CD14-positive monocyte (primary cell): ENCODE measurements at regions not wholly inside any gene's neighbourhood (a gene's known extent, or its start where the extent isn't known, plus 50 kb on each side); places are given as distances from the start of the nearest gene placed in this dataset.

ENCODE experiments used
- DNase-seq, 3 donors: peaks; one replicate each; pipeline ENCODE4 v3.0.0-alpha.2; 2011 to 2022
- H2AFZ ChIP-seq: 2 replicates; pipeline ENCODE4 v1.6.0; 2012; ENCODE audit warnings: mild to moderate bottlenecking, low read depth, low read length, inconsistent platforms; ENCODE audit not compliant: insufficient read depth, poor library complexity, severe bottlenecking
- H3K27ac ChIP-seq, 2 donors: 1 replicate in 1 of 2; 2 replicates in 1 of 2; pipeline ENCODE4 v1.5.1; 2012 to 2013; ENCODE audit warnings: low read length in 2 of 2, control low read depth in 1 of 2, inconsistent platforms in 1 of 2, low read depth in 1 of 2, mild to moderate bottlenecking in 1 of 2
- H3K27me3 ChIP-seq, 2 donors: one replicate each; pipeline versions ENCODE4 v1.6.0 to v1.6.1; 2011 to 2013; ENCODE audit warnings: low read length in 2 of 2; ENCODE audit not compliant: control insufficient read depth in 2 of 2, insufficient read depth in 2 of 2
- H3K36me3 ChIP-seq, 2 donors: replicated peaks in 1 of 2; 1 replicate in 1 of 2; 2 replicates in 1 of 2; pipeline versions ENCODE4 v1.5.1 to v1.6.1; 2012 to 2013; ENCODE audit warnings: low read length in 2 of 2, control low read depth in 1 of 2, inconsistent platforms in 1 of 2, mild to moderate bottlenecking in 1 of 2; ENCODE audit not compliant: insufficient read depth in 2 of 2, control insufficient read depth in 1 of 2
- H3K4me1 ChIP-seq, 2 donors: 1 replicate in 1 of 2; 2 replicates in 1 of 2; pipeline versions ENCODE4 v1.5.1 to v1.6.1; 2012 to 2013; ENCODE audit warnings: low read length in 2 of 2, control low read depth in 1 of 2, inconsistent platforms in 1 of 2, mild to moderate bottlenecking in 1 of 2, moderate library complexity in 1 of 2; ENCODE audit not compliant: insufficient read depth in 2 of 2, control insufficient read depth in 1 of 2
- H3K4me2 ChIP-seq: replicated peaks from 2 replicates; pipeline ENCODE3; 2012; ENCODE audit warnings: low read length, moderate library complexity, mild to moderate bottlenecking; ENCODE audit not compliant: poor library complexity, severe bottlenecking; ENCODE audit errors: extremely low read depth
- H3K4me3 ChIP-seq, 3 experiments: fragments of 200-600 bp in 1 of 3; sonication (generic) in 1 of 3; replicated peaks in 1 of 3; 1 replicate in 2 of 3; 2 replicates in 1 of 3; pipeline ENCODE4 v1.5.1; 2011 to 2013; ENCODE audit warnings: low read length in 3 of 3, mild to moderate bottlenecking in 3 of 3, control low read depth in 2 of 3, low read depth in 2 of 3, inconsistent platforms in 1 of 3, moderate library complexity in 1 of 3
- H3K79me2 ChIP-seq: 2 replicates; pipeline ENCODE4 v1.6.0; 2012; ENCODE audit warnings: mild to moderate bottlenecking, control low read depth, inconsistent platforms, low read length, moderate library complexity; ENCODE audit not compliant: insufficient read depth
- H3K9ac ChIP-seq: 2 replicates; pipeline ENCODE4 v1.6.0; 2017; ENCODE audit warnings: low read length, mild to moderate bottlenecking; ENCODE audit not compliant: insufficient read depth, poor library complexity, severe bottlenecking
- H3K9me3 ChIP-seq, 2 donors: replicated peaks in 1 of 2; 1 replicate in 1 of 2; 2 replicates in 1 of 2; pipeline versions ENCODE4 v1.5.1 to v1.6.1; 2012 to 2013; ENCODE audit warnings: low read length in 2 of 2, control low read depth in 1 of 2; ENCODE audit not compliant: control insufficient read depth in 1 of 2, insufficient read depth in 1 of 2
- H4K20me1 ChIP-seq: 2 replicates; pipeline ENCODE4 v1.6.0; 2012; ENCODE audit warnings: mild to moderate bottlenecking, low read length, control low read depth, moderate library complexity; ENCODE audit not compliant: insufficient read depth
- H3K27ac Mint-ChIP-seq, 7 donors: one replicate each; pipeline ENCODE4 v1.8.0; 2020; ENCODE audit warnings: mild to moderate bottlenecking in 7 of 7, mixed read lengths in 7 of 7, moderate library complexity in 6 of 7, inconsistent platforms in 2 of 7
- H3K27me3 Mint-ChIP-seq, 3 donors: one replicate each; pipeline ENCODE4 v1.8.0; 2021 to 2022; ENCODE audit warnings: low read depth in 3 of 3, mild to moderate bottlenecking in 3 of 3, mixed read lengths in 3 of 3, moderate library complexity in 3 of 3, inconsistent platforms in 1 of 3
- H3K36me3 Mint-ChIP-seq, 2 donors: one replicate each; pipeline ENCODE4 v1.8.0; 2020; ENCODE audit warnings: mixed read lengths in 2 of 2, inconsistent platforms in 1 of 2, mild to moderate bottlenecking in 1 of 2
- H3K4me1 Mint-ChIP-seq: one replicate; pipeline ENCODE4 v1.8.0; 2020; ENCODE audit warnings: mild to moderate bottlenecking, mixed read lengths
- H3K4me3 Mint-ChIP-seq, 2 donors: one replicate each; pipeline ENCODE4 v1.8.0; 2020; ENCODE audit warnings: mild to moderate bottlenecking in 2 of 2, mixed read lengths in 2 of 2, moderate library complexity in 1 of 2
- H3K9me3 Mint-ChIP-seq, 7 donors: one replicate each; pipeline ENCODE4 v1.8.0; 2020 to 2022; ENCODE audit warnings: mixed read lengths in 7 of 7, mild to moderate bottlenecking in 6 of 7, moderate library complexity in 6 of 7, inconsistent platforms in 2 of 7
- CTCF ChIP-seq: fragments of 200-600 bp; IDR thresholded peaks from one replicate; pipeline ENCODE4 v1.8.0; 2022; ENCODE audit warnings: antibody characterized with exemption, mild to moderate bottlenecking
- WGBS: methylation state at CpG from one replicate; pipeline ENCODE4 v1.1.5; 2013; ENCODE audit warnings: missing lambda C conversion rate; ENCODE audit not compliant: insufficient coverage; 5-methylcytosine and 5-hydroxymethylcytosine counted together
- intact Hi-C, 2 donors: fragments of 100-400 bp; cut with micrococcal nuclease; formaldehyde crosslinking; loops; one replicate each; pipeline versions ENCODE4 v1.15.0 to v1.15.1; 2023

- Mint-ChIP-seq H3K36me3 (no peaks in the 10 kb centered on the region), H3K4me3 (no peak overlapping the region), H3K9me3 (peaks cover 0 to 4% (median 1%) of the 10 kb centered on the region in 7 donors), H3K4me1 (peaks cover 7% of the 10 kb centered on the region), H3K27ac (no peak overlapping the region), H3K27me3 (peaks cover 0 to 2% (median 2%) of the 10 kb centered on the region in 3 donors)
- H2AFZ ChIP-seq, result no peak overlapping the region
- no peak overlapping the region for H3K9ac ChIP-seq
- no peak overlapping the region for H3K4me2 ChIP-seq
- WGBS, result no CpG with 5 or more reads among the region's 3 CpGs
- no peak for TF ChIP-seq CTCF
- H3K79me2 ChIP-seq, result no peaks in the 10 kb centered on the region
- intact Hi-C loops, result no loop called here
- no peak for DNase-seq
- H3K4me3 ChIP-seq, result no peak overlapping the region
- no peaks in the 10 kb centered on the region for H3K27me3 ChIP-seq
- peaks cover 0 to 10% of the 10 kb centered on the region in 2 donors for H3K9me3 ChIP-seq
- no peak overlapping the region for H3K27ac ChIP-seq
- no peaks in the 10 kb centered on the region for H3K4me1 ChIP-seq
- no peaks in the 10 kb centered on the region for H3K36me3 ChIP-seq
- no peaks in the 10 kb centered on the region for H4K20me1 ChIP-seq
Observed at GRCh38 chr13:106865716-106866440, 297.9 kb upstream of the ARGLU1 start.

- Histone ChIP-seq H4K20me1 (no peaks in the 10 kb centered on the region), H3K27ac (no peak overlapping the region), H3K79me2 (no peaks in the 10 kb centered on the region), H2AFZ (no peak overlapping the region), H3K4me3 (no peak overlapping the region), H3K36me3 (no peaks in the 10 kb centered on the region), H3K4me2 (no peak overlapping the region), H3K27me3 (no peaks in the 10 kb centered on the region), H3K9me3 (peaks cover 0 to 10% of the 10 kb centered on the region in 2 donors), H3K9ac (no peak overlapping the region), H3K4me1 (no peaks in the 10 kb centered on the region)
- Mint-ChIP-seq H3K4me1 (no peaks in the 10 kb centered on the region), H3K4me3 (no peak overlapping the region), H3K27ac (no peak overlapping the region), H3K27me3 (no peaks in the 10 kb centered on the region), H3K36me3 (no peaks in the 10 kb centered on the region), H3K9me3 (peaks cover 0 to 10% (median 0%) of the 10 kb centered on the region in 7 donors)
- intact Hi-C loops, result no loop called here
- no peak for DNase-seq
- 60% methylated on average over 4 of the region's 4 CpGs for WGBS
- TF ChIP-seq CTCF, result no peak
Observed at GRCh38 chr13:106859533-106859904, 291.6 kb upstream of the ARGLU1 start.
